Neural progenitor cell (in vitro differentiated cells): ENCODE measurements at regions not wholly inside any gene's neighbourhood (a gene's known extent, or its start where the extent isn't known, plus 50 kb on each side); places are given as distances from the start of the nearest gene placed in this dataset.
"Not testable (repeated sequence)": the region's sequence is repeated elsewhere in the genome, so short reads cannot be mapped to it uniquely, and the experiment has no call there.

Experiments used
- DNase-seq: peaks from one replicate; pipeline ENCODE4 v3.0.0-alpha.2; 2016; ENCODE audit warnings: low spot score
- H2AFZ ChIP-seq: fragments of 200-600 bp; sonication (generic); replicated peaks from 2 replicates; pipeline ENCODE4 v1.6.1; 2016; ENCODE audit warnings: antibody characterized with exemption
- H3F3A ChIP-seq: fragments of 200-600 bp; sonication (generic); 2 replicates; pipeline ENCODE4 v1.6.1; 2016; ENCODE audit warnings: antibody characterized with exemption, low read depth
- H3K27ac ChIP-seq: fragments of 200-600 bp; sonication (generic); 2 replicates; pipeline ENCODE4 v1.5.1; 2016; ENCODE audit warnings: mild to moderate bottlenecking
- H3K27me3 ChIP-seq: fragments of 200-600 bp; sonication (generic); 2 replicates; pipeline ENCODE4 v1.6.1; 2016; ENCODE audit warnings: mild to moderate bottlenecking, moderate library complexity
- H3K36me3 ChIP-seq: fragments of 200-600 bp; sonication (generic); 2 replicates; pipeline ENCODE4 v1.5.1; 2016
- H3K4me1 ChIP-seq: fragments of 200-600 bp; sonication (generic); 2 replicates; pipeline ENCODE4 v1.6.1; 2016; ENCODE audit warnings: mixed run types
- H3K4me2 ChIP-seq: fragments of 200-600 bp; sonication (generic); 2 replicates; pipeline ENCODE4 v1.6.1; 2016
- H3K4me3 ChIP-seq: fragments of 200-600 bp; sonication (generic); 2 replicates; pipeline ENCODE4 v1.5.1; 2016
- H3K79me2 ChIP-seq: fragments of 200-600 bp; sonication (generic); 2 replicates; pipeline ENCODE4 v1.6.1; 2016; ENCODE audit warnings: low read depth
- H3K9ac ChIP-seq: fragments of 200-600 bp; sonication (generic); 2 replicates; pipeline ENCODE4 v1.6.1; 2016
- H3K9me3 ChIP-seq: fragments of 200-600 bp; sonication (generic); 2 replicates; pipeline ENCODE4 v1.5.1; 2016; ENCODE audit warnings: low read depth
- H4K20me1 ChIP-seq: fragments of 200-600 bp; sonication (generic); 2 replicates; pipeline ENCODE4 v1.6.1; 2016; ENCODE audit warnings: low read depth
- H3K27ac Mint-ChIP-seq: 3 replicates; pipeline ENCODE4 v1.8.0; 2021; ENCODE audit warnings: mixed read lengths
- H3K27me3 Mint-ChIP-seq: 2 replicates; pipeline ENCODE4 v1.8.0; 2022; ENCODE audit warnings: low read depth, mild to moderate bottlenecking, inconsistent platforms, moderate library complexity, mixed read lengths; ENCODE audit not compliant: insufficient read depth
- H3K36me3 Mint-ChIP-seq: 3 replicates; pipeline ENCODE4 v1.8.0; 2021; ENCODE audit warnings: mixed read lengths
- H3K4me1 Mint-ChIP-seq: 3 replicates; pipeline ENCODE4 v1.8.0; 2021; ENCODE audit warnings: mixed read lengths
- H3K4me3 Mint-ChIP-seq: 3 replicates; pipeline ENCODE4 v1.8.0; 2021; ENCODE audit warnings: mild to moderate bottlenecking, moderate library complexity, mixed read lengths
- H3K9me3 Mint-ChIP-seq: 3 replicates; pipeline ENCODE4 v1.8.0; 2020; ENCODE audit warnings: mixed read lengths
- EZH2 ChIP-seq: fragments of 200-600 bp; sonication (generic); IDR thresholded peaks from 2 replicates; pipeline ENCODE4 v1.6.1; 2017; ENCODE audit warnings: antibody characterized with exemption, mild to moderate bottlenecking, moderate library complexity
- EZH2phosphoT487 ChIP-seq: fragments of 200-600 bp; sonication (generic); IDR thresholded peaks from 2 replicates; pipeline ENCODE4 v1.6.1; 2017; ENCODE audit warnings: antibody characterized with exemption
- TF ChIP-seq, protein P1 (sequence below): fragments of 200-600 bp; sonication (generic); IDR thresholded peaks from 2 replicates; pipeline ENCODE4 v1.5.1; 2017; ENCODE audit warnings: antibody characterized with exemption, mild to moderate bottlenecking

GRCh38 chr15:84147307-84147706, 88.3 kb upstream of the GOLGA6L4 start:
- H3K4me1 ChIP-seq, H3K9me3 ChIP-seq, DNase-seq, H3K27me3 ChIP-seq, H3K27me3 Mint-ChIP-seq, H3K9ac ChIP-seq, H3K36me3 ChIP-seq, H2AFZ ChIP-seq, H3K4me2 ChIP-seq, H3K79me2 ChIP-seq, H3K4me3 Mint-ChIP-seq, H3F3A ChIP-seq, H3K9me3 Mint-ChIP-seq, H4K20me1 ChIP-seq, H3K27ac ChIP-seq, H3K4me3 ChIP-seq, H3K36me3 Mint-ChIP-seq, H3K4me1 Mint-ChIP-seq, H3K27ac Mint-ChIP-seq: not testable (repeated sequence)

GRCh38 chr15:84151205-84151931, 84.2 kb upstream of the GOLGA6L4 start:
- Mint-ChIP-seq H3K36me3 (no peaks in the 10 kb centered on the region), H3K27ac (no peak overlapping the region), H3K4me1 (peaks cover 19% of the 10 kb centered on the region), H3K9me3 (no peaks in the 10 kb centered on the region), H3K4me3 (no peak overlapping the region), H3K27me3 (no peaks in the 10 kb centered on the region)
- Histone ChIP-seq H3K79me2 (no peaks in the 10 kb centered on the region), H3K9me3 (no peaks in the 10 kb centered on the region), H4K20me1 (no peaks in the 10 kb centered on the region), H2AFZ (no peak overlapping the region), H3K9ac (no peak overlapping the region), H3K4me3 (no peak overlapping the region), H3K4me1 (no peaks in the 10 kb centered on the region), H3K4me2 (no peak overlapping the region), H3K36me3 (no peaks in the 10 kb centered on the region), H3F3A (no peaks in the 10 kb centered on the region), H3K27ac (no peak overlapping the region), H3K27me3 (no peaks in the 10 kb centered on the region)
- TF ChIP-seq EZH2phosphoT487: no peak
- no peak for TF ChIP-seq EZH2
- TF ChIP-seq, protein P1, sequence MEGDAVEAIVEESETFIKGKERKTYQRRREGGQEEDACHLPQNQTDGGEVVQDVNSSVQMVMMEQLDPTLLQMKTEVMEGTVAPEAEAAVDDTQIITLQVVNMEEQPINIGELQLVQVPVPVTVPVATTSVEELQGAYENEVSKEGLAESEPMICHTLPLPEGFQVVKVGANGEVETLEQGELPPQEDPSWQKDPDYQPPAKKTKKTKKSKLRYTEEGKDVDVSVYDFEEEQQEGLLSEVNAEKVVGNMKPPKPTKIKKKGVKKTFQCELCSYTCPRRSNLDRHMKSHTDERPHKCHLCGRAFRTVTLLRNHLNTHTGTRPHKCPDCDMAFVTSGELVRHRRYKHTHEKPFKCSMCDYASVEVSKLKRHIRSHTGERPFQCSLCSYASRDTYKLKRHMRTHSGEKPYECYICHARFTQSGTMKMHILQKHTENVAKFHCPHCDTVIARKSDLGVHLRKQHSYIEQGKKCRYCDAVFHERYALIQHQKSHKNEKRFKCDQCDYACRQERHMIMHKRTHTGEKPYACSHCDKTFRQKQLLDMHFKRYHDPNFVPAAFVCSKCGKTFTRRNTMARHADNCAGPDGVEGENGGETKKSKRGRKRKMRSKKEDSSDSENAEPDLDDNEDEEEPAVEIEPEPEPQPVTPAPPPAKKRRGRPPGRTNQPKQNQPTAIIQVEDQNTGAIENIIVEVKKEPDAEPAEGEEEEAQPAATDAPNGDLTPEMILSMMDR: no peak
- no peak for DNase-seq

GRCh38 chr15:84152381-84152979, 83.1 kb upstream of the GOLGA6L4 start:
- not testable (repeated sequence) for H3K4me2 ChIP-seq, H3K9me3 ChIP-seq, H3K79me2 ChIP-seq, H3K27ac ChIP-seq, H2AFZ ChIP-seq, DNase-seq, H3K4me3 ChIP-seq, H3K27me3 Mint-ChIP-seq, H3K9ac ChIP-seq, H4K20me1 ChIP-seq, H3K4me3 Mint-ChIP-seq, H3F3A ChIP-seq, H3K27me3 ChIP-seq, H3K27ac Mint-ChIP-seq, H3K36me3 Mint-ChIP-seq, H3K4me1 ChIP-seq, H3K9me3 Mint-ChIP-seq, H3K36me3 ChIP-seq
- H3K4me1 Mint-ChIP-seq: peaks cover 25% of the 10 kb centered on the region

DNA sequence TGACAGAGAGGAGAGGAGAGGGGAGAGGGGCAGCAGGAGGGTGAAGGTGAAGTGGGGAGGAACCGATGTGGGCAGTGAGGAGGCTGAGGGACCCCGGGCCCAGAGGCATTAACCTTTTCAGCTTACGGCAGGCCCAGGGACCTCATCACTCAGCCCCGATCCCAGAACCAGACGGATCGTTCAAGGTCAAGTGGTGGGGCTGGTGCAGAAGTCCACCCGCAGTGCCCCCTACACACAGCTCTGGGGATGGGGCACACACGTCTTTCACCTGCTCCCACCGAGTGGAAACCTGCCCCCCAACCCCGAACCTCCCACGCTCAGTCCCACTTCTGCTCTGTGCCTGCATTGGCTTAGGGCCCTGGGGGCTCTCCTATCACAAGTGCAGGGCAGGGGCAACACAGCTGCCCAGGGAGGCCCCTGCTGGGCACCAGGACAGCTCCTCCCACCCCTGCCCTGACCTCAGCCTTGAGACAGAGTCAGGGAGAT, 81.9 kb upstream of the GOLGA6L4 start:
- not testable (repeated sequence) for H3K27me3 Mint-ChIP-seq, H3K4me3 Mint-ChIP-seq

GRCh38 chr15:84154314-84154713, 81.3 kb upstream of the GOLGA6L4 start:
- H2AFZ ChIP-seq, DNase-seq, H3K9me3 ChIP-seq, H3K9ac ChIP-seq, H4K20me1 ChIP-seq, H3K4me1 ChIP-seq, H3K36me3 Mint-ChIP-seq, H3K27ac ChIP-seq, H3K36me3 ChIP-seq, H3F3A ChIP-seq, H3K9me3 Mint-ChIP-seq, H3K79me2 ChIP-seq, H3K27me3 Mint-ChIP-seq, H3K4me3 ChIP-seq, H3K4me2 ChIP-seq, H3K27me3 ChIP-seq: not testable (repeated sequence)
- H3K4me3 Mint-ChIP-seq: peak overlapping the region; percentile 46
- H3K27ac Mint-ChIP-seq: peak overlapping the region; percentile 79
- peaks cover 25% of the 10 kb centered on the region for H3K4me1 Mint-ChIP-seq

More for the DNA sequence above, 81.9 kb upstream of the GOLGA6L4 start:
- H3K4me2 ChIP-seq, DNase-seq, H3K9ac ChIP-seq, H3K27ac Mint-ChIP-seq, H3K4me3 ChIP-seq, H3K79me2 ChIP-seq, H3K36me3 Mint-ChIP-seq, H3K9me3 Mint-ChIP-seq, H3K9me3 ChIP-seq, H3K27ac ChIP-seq, H3K36me3 ChIP-seq, H3F3A ChIP-seq, H3K4me1 ChIP-seq, H2AFZ ChIP-seq, H3K27me3 ChIP-seq, H4K20me1 ChIP-seq: not testable (repeated sequence)
- peaks cover 25% of the 10 kb centered on the region for H3K4me1 Mint-ChIP-seq

- H3K27ac Mint-ChIP-seq, H3K4me1 ChIP-seq, H3K36me3 Mint-ChIP-seq, H3K9ac ChIP-seq, H2AFZ ChIP-seq, H3K27me3 ChIP-seq, H4K20me1 ChIP-seq, H3K27me3 Mint-ChIP-seq, H3K36me3 ChIP-seq, H3K9me3 Mint-ChIP-seq, H3K27ac ChIP-seq, H3K4me2 ChIP-seq, H3K9me3 ChIP-seq, H3K79me2 ChIP-seq, H3K4me3 ChIP-seq, DNase-seq, H3K4me3 Mint-ChIP-seq, H3F3A ChIP-seq: not testable (repeated sequence)
- peaks cover 25% of the 10 kb centered on the region for H3K4me1 Mint-ChIP-seq
Observed at GRCh38 chr15:84154787-84155186, 80.8 kb upstream of the GOLGA6L4 start.

- not testable (repeated sequence) for H3K27me3 ChIP-seq, H3K9ac ChIP-seq, H3K4me3 Mint-ChIP-seq, H3K27ac ChIP-seq, H3K36me3 Mint-ChIP-seq, H3K9me3 Mint-ChIP-seq, H2AFZ ChIP-seq, DNase-seq, H3K4me2 ChIP-seq, H3F3A ChIP-seq, H3K36me3 ChIP-seq, H3K9me3 ChIP-seq, H3K4me3 ChIP-seq, H3K4me1 ChIP-seq, H3K79me2 ChIP-seq, H3K27me3 Mint-ChIP-seq, H4K20me1 ChIP-seq
- Mint-ChIP-seq H3K4me1 (peaks cover 25% of the 10 kb centered on the region), H3K27ac (peak overlapping the region; percentile 92)
Observed at GRCh38 chr15:84155792-84156587, 79.6 kb upstream of the GOLGA6L4 start.
